AML-193 (cell line): ENCODE measurements at regions not wholly inside any gene's neighbourhood (a gene's known extent, or its start where the extent isn't known, plus 50 kb on each side); places are given as distances from the start of the nearest gene placed in this dataset.
A peak's percentile ranks its signal among the peaks of the same experiment; 100 is the strongest.

ENCODE experiments used
- DNase-seq, 2 experiments: peaks; one replicate each; lab custom pipeline; 2025; lab: John Stamatoyannopoulos, UW

GRCh38 chr2:5067816-5068215 lies 624.4 kb upstream of the SOX11 start:
- no peak for DNase-seq

- DNase-seq, result peak in 1 of 2 experiments; percentile 0
These were observed 621.9 kb upstream of the SOX11 start for GRCh38 chr2:5070257-5070656.

- DNase-seq, result no peak
These were observed 617.5 kb upstream of the SOX11 start for GRCh38 chr2:5074733-5075132.

- DNase-seq, result no peak
These were observed 615.6 kb upstream of the SOX11 start for GRCh38 chr2:5076599-5076998.

DNA sequence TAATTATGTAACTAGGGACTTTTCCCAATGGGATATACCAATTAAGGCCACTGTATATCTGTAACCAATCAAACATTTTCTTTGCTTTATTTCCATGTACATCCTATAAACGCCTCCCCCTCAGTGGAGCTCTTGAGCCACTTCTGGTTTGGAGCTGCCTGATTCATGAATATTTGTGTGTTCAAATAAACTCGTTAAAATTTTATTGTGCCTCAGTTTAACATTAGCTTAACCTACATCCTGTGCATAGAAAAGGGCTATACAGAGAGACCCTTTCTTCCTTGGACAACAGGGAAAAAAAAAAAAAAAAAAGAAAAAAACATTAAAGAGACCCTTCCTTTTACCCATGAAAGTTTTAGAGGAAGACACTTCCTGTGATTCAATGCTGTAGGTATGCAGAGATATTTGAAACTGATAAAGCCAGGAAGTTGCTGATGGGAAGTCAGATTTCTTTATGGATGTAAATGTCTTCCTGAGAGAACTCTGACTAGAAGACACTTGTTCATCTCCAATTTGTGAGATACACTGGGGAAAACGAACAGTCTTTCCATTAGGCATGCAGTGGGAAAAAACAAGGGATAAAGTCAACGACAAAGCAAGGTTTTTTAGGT lies 614.6 kb upstream of the SOX11 start:
- no peak for DNase-seq

- DNase-seq, result no peak
These were observed 608.8 kb upstream of the SOX11 start for GRCh38 chr2:5083402-5083801.

- no peak for DNase-seq
These were observed 602.8 kb upstream of the SOX11 start for GRCh38 chr2:5089409-5089808.

DNA sequence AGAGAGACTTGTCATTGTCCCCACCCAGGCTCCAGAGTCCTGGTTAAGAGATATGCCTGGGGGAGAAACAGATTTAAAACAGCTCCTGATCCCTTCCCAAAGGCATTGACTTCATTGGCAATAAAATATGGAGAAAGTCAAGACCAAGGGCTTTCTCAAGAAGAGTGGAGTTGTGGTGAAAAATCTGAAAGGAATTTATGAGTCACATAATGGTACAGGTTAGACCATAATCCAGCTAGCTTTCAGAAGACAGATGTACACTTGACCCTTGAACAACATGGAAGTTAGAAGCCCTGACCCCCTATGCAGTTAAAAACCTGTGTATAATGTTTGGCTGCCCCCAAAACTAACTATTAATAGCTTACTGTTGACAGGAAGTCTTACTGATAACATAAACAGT lies 599.1 kb upstream of the SOX11 start:
- no peak for DNase-seq

DNA sequence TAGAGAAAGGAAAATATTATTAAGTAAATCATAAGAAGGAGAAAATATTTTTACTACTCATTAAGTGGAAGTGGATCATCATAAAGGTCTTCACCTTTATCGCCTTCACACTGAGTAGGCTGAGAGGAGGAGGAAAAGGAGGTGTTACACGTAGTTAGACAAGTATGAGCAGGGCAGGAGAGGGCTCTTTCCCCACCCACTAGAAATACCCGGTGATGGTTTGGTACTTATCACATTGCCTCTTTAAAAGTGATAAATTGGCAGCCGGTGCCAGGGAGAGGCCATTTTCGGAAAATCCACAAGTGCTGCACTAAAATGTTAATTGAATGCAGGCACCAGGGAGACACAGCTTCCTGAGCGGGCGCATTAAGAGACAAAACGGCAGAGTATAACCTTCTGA lies 598.7 kb upstream of the SOX11 start:
- DNase-seq, result no peak

GRCh38 chr2:5094192-5094591 lies 598.0 kb upstream of the SOX11 start:
- DNase-seq, result no peak

DNA sequence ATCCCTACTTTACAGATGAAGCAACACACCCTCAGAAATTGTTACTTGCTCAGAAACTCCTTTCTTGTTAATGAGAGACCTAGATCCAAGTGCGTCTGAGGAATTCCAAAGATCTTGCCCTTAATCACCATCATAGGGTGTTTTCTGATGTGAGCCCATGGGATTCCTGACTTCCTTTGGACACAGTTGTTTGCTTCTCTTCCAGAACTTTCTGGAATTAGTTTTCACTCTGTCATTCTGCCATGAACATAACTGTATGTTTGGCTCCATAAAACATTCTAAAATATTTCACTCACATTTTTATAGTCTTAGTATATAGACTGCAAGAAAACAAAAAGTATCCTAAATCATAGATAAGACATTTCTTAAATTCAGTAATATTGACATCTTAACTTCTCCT lies 593.9 kb upstream of the SOX11 start:
- DNase-seq, result no peak

DNA sequence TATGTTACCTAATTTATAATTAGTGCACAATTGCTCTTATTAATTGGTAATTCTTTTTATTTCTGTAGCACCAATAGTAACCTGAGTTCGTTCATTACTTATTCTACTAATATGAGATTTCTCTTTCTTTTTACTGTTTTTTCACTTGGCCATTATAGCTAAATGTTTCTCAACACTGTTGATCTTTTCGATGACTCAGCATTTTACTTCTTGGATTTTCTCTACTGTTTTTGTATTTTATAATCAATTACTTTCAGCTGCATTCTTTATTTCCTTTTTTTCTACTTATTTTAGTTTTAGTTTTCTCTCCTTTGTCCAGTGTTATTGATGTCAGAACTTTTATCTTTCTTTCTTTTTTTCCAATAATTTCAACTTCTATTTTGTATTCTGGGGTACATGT lies 589.4 kb upstream of the SOX11 start:
- no peak for DNase-seq

- no peak for DNase-seq
These were observed 580.6 kb upstream of the SOX11 start for GRCh38 chr2:5111581-5111980.

DNA sequence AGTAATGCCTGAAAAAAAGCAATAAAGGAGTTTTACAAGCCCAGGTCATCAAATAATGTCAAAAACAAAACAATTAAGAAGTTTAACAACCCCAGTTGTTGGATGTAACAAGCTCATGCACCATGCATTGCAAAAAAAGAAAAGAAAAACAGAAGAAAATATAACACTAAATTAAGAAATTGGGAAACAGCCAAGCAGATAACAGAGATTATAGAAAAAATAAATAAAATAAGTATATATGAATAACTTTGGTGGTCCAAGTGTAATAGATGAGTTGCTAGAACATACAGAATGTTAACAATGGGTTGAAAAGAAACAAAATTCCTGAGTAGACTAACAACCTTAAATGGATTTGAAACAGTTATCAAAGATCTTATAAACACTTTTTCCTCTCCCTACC lies 573.1 kb upstream of the SOX11 start:
- no peak for DNase-seq

DNA sequence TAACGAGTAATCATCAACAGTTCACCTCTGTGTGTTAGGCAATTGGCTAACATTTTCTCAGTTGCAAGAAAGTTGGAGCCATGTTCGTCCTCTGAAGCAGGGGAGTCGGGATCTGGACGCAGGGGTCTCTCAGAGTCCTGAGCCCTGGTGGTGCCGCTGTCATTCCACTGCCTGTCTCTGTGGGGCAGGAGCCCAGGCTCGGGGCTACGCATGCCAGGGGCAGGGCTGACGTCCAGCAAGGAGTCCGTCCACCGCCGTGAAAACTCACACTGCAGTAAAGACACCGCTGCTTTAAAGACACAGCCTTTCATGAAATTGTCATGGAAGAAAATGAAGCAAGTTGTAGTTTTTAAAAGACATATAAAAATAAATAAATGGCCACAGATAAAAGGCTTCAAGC lies 571.1 kb upstream of the SOX11 start:
- DNase-seq, result no peak

DNA sequence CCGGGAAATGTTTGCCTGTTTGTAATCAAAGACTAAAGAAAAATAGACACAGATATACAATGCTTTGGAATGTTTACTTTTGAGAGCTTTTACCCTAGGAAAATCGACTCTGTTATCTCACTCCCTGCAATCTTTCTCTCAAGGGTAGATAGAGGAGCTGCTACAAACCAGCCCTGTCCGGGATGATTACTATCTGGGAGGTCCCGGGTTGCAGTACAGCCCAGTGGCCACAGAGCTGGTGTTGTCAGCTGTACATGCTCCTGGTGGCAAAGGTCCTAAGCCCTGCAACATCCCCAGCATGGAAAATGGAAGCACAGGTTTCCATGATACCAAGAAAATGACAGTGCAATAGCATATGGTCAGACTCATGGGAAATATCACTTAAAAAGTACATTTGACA lies 570.5 kb upstream of the SOX11 start:
- no peak for DNase-seq

DNA sequence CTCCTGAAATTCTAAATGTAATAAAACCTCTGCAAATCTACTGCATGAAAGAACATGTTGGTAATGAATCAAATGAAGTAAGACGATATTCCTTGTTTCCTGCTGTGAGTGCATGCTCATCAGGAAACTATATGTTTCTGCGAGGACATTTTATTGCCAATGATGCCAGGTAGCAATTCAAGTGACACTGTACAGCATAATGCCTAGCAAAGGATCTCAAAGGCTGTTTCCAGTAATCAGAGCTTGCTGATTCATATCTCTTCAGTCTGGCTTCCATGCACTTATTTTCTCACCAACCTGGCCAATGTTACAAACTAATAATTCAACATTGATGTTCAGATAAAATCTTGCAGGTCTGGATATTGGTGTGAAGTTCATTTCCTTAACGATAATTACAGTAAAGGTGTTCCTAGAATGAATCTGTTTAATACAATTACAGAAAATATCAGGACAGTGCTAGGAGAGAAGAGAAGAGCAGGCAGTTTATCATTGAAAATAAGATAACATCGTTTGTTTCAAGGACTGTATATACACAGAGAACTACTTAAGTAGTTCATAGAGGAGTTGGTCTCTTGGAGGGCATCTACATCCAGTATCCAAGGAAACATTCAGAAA lies 568.5 kb upstream of the SOX11 start:
- no peak for DNase-seq

DNA sequence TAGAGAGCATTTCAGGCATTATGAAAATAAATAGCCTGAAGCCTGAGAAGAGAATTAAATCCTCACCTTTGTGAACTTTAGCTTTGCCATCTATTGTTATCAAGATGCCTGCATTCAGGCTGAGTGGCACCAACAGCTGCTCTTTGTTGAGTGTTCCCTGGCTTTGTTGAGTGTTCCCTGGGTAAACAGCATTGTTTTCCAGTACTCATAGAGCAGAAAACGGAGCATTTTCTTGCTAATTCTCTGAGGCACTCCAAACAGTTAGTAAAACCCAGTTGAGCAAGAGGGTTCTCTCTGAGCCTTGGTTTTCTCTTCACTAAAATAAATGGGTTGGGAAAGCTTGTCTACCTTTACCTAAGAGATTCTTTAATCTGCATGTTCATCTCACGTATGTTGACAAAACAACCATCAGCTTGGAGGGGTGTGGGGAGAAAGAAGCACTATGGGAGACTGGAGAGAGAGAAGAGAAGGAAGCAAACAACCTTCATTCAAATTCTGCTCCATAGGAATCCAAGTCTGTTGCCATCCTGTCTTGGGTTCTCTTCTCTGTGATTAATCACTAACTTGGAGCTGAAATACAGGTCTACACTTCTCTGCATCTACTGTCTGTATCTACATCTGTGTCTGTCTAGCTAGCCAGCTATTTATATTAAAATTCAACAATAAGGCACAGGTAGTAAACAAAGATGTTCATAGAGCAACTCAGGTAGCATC lies 567.0 kb upstream of the SOX11 start:
- no peak for DNase-seq

DNA sequence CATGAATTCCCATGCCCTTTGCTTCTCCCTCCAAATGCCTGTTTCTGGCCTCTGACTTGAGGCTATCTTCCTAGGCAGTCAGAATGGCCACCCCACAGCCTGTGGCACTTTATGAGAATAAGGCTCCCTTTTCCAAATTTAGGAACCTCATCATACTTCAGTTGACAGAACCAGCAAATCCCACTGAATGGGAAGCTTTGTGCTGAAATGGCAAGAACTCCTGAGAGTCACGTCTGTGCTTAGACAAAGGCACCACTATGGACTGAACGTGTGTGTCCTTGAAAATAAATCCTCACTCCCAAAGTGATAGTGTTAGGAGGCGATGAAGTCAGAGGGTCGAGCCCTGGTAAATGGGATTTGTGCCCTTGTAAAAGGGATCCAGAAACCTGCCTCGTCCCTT lies 559.9 kb upstream of the SOX11 start:
- DNase-seq, result no peak

- DNase-seq, result no peak
These were observed 551.8 kb upstream of the SOX11 start for GRCh38 chr2:5140347-5140746.

- no peak for DNase-seq
These were observed 548.0 kb upstream of the SOX11 start for GRCh38 chr2:5144159-5144558.

DNA sequence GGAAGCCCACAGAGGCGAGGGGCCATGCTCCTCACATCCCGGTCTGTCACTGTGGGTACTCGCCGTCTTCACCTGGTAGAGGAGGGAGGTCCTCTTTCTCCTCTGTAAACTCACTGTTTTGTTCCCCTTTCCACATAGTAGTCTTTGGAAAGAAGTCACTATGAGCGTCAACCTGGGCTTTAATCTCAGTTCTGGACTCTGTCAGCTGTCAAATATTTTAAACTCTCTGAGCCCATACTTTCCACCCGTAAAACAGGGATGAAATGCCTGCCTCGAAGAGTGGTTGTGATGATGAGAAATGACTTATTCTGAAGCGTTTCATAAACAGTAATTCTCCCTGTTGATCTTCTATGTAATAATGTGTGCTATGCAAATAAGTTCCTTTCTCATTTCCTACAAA lies 547.1 kb upstream of the SOX11 start:
- DNase-seq, result no peak

DNA sequence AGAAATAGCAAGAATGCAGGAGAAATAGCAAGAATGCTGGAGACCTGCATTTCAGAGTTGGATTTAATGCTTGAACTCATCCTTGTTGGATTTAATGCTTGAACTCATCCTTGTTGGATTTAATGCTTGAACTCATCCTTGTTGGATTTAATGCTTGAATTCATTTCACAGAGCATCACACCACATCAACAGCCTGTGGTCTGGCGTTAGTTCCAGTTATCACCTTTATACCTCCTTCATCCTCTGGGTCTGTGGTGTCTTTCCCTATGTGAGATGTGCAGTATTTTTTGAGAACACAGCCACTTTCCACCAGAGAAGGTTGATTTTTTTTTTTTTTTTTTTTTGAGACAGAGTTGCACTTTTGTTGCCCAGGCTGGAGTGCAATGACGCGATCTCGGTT lies 546.4 kb upstream of the SOX11 start:
- no peak for DNase-seq
